Neural progenitor cell (in vitro differentiated cells): ENCODE measurements at regions not wholly inside any gene's neighbourhood (a gene's known extent, or its start where the extent isn't known, plus 50 kb on each side); places are given as distances from the start of the nearest gene placed in this dataset.
A peak's percentile ranks its signal among the peaks of the same experiment; 100 is the strongest.

Source experiments
- DNase-seq: peaks from one replicate; pipeline ENCODE4 v3.0.0-alpha.2; 2016; ENCODE audit warnings: low spot score
- H2AFZ ChIP-seq: fragments of 200-600 bp; sonication (generic); replicated peaks from 2 replicates; pipeline ENCODE4 v1.6.1; 2016; ENCODE audit warnings: antibody characterized with exemption
- H3F3A ChIP-seq: fragments of 200-600 bp; sonication (generic); 2 replicates; pipeline ENCODE4 v1.6.1; 2016; ENCODE audit warnings: antibody characterized with exemption, low read depth
- H3K27ac ChIP-seq: fragments of 200-600 bp; sonication (generic); 2 replicates; pipeline ENCODE4 v1.5.1; 2016; ENCODE audit warnings: mild to moderate bottlenecking
- H3K27me3 ChIP-seq: fragments of 200-600 bp; sonication (generic); 2 replicates; pipeline ENCODE4 v1.6.1; 2016; ENCODE audit warnings: mild to moderate bottlenecking, moderate library complexity
- H3K36me3 ChIP-seq: fragments of 200-600 bp; sonication (generic); 2 replicates; pipeline ENCODE4 v1.5.1; 2016
- H3K4me1 ChIP-seq: fragments of 200-600 bp; sonication (generic); 2 replicates; pipeline ENCODE4 v1.6.1; 2016; ENCODE audit warnings: mixed run types
- H3K4me2 ChIP-seq: fragments of 200-600 bp; sonication (generic); 2 replicates; pipeline ENCODE4 v1.6.1; 2016
- H3K4me3 ChIP-seq: fragments of 200-600 bp; sonication (generic); 2 replicates; pipeline ENCODE4 v1.5.1; 2016
- H3K79me2 ChIP-seq: fragments of 200-600 bp; sonication (generic); 2 replicates; pipeline ENCODE4 v1.6.1; 2016; ENCODE audit warnings: low read depth
- H3K9ac ChIP-seq: fragments of 200-600 bp; sonication (generic); 2 replicates; pipeline ENCODE4 v1.6.1; 2016
- H3K9me3 ChIP-seq: fragments of 200-600 bp; sonication (generic); 2 replicates; pipeline ENCODE4 v1.5.1; 2016; ENCODE audit warnings: low read depth
- H4K20me1 ChIP-seq: fragments of 200-600 bp; sonication (generic); 2 replicates; pipeline ENCODE4 v1.6.1; 2016; ENCODE audit warnings: low read depth
- H3K27ac Mint-ChIP-seq: 3 replicates; pipeline ENCODE4 v1.8.0; 2021; ENCODE audit warnings: mixed read lengths
- H3K27me3 Mint-ChIP-seq: 2 replicates; pipeline ENCODE4 v1.8.0; 2022; ENCODE audit warnings: low read depth, mild to moderate bottlenecking, inconsistent platforms, moderate library complexity, mixed read lengths; ENCODE audit not compliant: insufficient read depth
- H3K36me3 Mint-ChIP-seq: 3 replicates; pipeline ENCODE4 v1.8.0; 2021; ENCODE audit warnings: mixed read lengths
- H3K4me1 Mint-ChIP-seq: 3 replicates; pipeline ENCODE4 v1.8.0; 2021; ENCODE audit warnings: mixed read lengths
- H3K4me3 Mint-ChIP-seq: 3 replicates; pipeline ENCODE4 v1.8.0; 2021; ENCODE audit warnings: mild to moderate bottlenecking, moderate library complexity, mixed read lengths
- H3K9me3 Mint-ChIP-seq: 3 replicates; pipeline ENCODE4 v1.8.0; 2020; ENCODE audit warnings: mixed read lengths
- EZH2 ChIP-seq: fragments of 200-600 bp; sonication (generic); IDR thresholded peaks from 2 replicates; pipeline ENCODE4 v1.6.1; 2017; ENCODE audit warnings: antibody characterized with exemption, mild to moderate bottlenecking, moderate library complexity
- EZH2phosphoT487 ChIP-seq: fragments of 200-600 bp; sonication (generic); IDR thresholded peaks from 2 replicates; pipeline ENCODE4 v1.6.1; 2017; ENCODE audit warnings: antibody characterized with exemption
- TF ChIP-seq, protein P1 (sequence below): fragments of 200-600 bp; sonication (generic); IDR thresholded peaks from 2 replicates; pipeline ENCODE4 v1.5.1; 2017; ENCODE audit warnings: antibody characterized with exemption, mild to moderate bottlenecking

DNA sequence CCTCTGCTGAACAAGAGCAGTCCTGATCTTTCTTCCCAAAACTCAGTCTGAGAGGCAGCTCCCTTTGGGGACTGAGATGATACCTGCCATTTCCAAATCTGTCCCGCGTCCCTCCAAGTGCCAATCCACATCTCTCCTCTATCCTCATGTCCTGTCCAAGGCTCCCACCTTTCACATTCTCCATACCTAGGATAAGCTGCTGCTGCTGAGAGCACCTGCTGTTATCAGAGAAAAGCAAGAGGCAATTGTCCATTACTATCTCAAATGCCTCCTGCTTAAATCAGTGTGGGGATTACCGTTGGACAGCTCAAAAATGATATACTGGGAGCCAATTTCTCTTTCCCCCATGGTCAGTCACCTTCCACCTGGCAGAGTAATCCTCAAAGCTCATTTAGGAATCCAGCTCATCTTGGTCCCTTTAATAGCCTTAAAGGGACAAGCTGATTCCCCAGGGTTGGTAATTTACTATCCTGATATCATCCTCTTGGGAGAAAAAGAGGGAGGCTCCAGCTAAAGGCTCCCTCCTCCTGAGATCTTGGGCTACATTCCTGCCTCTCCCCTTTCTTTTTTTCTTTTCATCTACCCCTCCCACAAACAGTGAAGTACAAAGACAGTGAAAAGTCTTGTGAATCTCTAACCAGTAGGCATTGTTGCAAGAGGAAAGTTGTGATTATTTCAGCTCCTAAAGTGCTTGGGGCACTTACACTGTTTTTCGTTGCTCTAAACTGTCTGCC is 278.1 kb upstream of the CAMK1G start:
- H3K4me1 ChIP-seq, result peaks cover 14% of the 10 kb centered on the region
- H3K27ac ChIP-seq, result no peak overlapping the region
- DNase-seq, result peak; percentile 53

DNA sequence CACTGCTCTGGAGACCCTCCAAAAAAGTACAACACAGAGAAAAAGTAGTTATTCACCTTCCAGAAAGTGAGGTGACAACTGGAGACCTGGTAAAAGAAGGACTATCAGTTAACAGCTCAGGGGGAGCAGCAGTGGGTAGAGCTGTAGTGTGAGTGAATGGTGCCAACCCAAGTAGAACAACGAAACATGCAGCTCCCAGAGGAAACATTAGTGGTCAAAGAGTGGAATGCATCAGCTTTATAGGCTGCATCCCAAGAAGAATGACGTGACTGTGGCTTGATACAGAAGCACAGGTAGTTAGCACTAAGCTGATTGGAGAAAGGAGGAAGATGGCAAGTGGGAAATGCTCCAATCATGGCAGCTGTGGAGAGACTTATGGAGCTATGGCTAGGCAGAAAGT is 275.7 kb upstream of the CAMK1G start:
- no peak for DNase-seq
- H3K9me3 Mint-ChIP-seq, result no peaks in the 10 kb centered on the region
- Histone ChIP-seq H3K27ac (no peak overlapping the region), H3K4me3 (no peak overlapping the region), H2AFZ (no peak overlapping the region), H3K9me3 (no peaks in the 10 kb centered on the region), H4K20me1 (no peaks in the 10 kb centered on the region), H3F3A (peaks cover 14% of the 10 kb centered on the region), H3K27me3 (no peaks in the 10 kb centered on the region), H3K79me2 (no peaks in the 10 kb centered on the region), H3K9ac (no peak overlapping the region), H3K36me3 (no peaks in the 10 kb centered on the region), H3K4me1 (peaks cover 14% of the 10 kb centered on the region), H3K4me2 (no peak overlapping the region)
- H3K36me3 Mint-ChIP-seq, result no peaks in the 10 kb centered on the region
- TF ChIP-seq EZH2 (no peak), EZH2phosphoT487 (no peak)
- TF ChIP-seq, protein P1, sequence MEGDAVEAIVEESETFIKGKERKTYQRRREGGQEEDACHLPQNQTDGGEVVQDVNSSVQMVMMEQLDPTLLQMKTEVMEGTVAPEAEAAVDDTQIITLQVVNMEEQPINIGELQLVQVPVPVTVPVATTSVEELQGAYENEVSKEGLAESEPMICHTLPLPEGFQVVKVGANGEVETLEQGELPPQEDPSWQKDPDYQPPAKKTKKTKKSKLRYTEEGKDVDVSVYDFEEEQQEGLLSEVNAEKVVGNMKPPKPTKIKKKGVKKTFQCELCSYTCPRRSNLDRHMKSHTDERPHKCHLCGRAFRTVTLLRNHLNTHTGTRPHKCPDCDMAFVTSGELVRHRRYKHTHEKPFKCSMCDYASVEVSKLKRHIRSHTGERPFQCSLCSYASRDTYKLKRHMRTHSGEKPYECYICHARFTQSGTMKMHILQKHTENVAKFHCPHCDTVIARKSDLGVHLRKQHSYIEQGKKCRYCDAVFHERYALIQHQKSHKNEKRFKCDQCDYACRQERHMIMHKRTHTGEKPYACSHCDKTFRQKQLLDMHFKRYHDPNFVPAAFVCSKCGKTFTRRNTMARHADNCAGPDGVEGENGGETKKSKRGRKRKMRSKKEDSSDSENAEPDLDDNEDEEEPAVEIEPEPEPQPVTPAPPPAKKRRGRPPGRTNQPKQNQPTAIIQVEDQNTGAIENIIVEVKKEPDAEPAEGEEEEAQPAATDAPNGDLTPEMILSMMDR, result no peak
- H3K27me3 Mint-ChIP-seq, result no peaks in the 10 kb centered on the region
- no peak overlapping the region for H3K4me3 Mint-ChIP-seq
- peaks cover 9% of the 10 kb centered on the region for H3K4me1 Mint-ChIP-seq
- no peak overlapping the region for H3K27ac Mint-ChIP-seq

More for the DNA sequence above, 278.1 kb upstream of the CAMK1G start:
- Mint-ChIP-seq H3K4me1 (peaks cover 9% of the 10 kb centered on the region), H3K9me3 (no peaks in the 10 kb centered on the region), H3K27me3 (no peaks in the 10 kb centered on the region), H3K27ac (peak overlapping the region; percentile 2), H3K4me3 (no peak overlapping the region), H3K36me3 (no peaks in the 10 kb centered on the region)
- no peaks in the 10 kb centered on the region for H4K20me1 ChIP-seq
- no peak overlapping the region for H3K4me3 ChIP-seq
- H3K36me3 ChIP-seq, result no peaks in the 10 kb centered on the region
- H3K4me2 ChIP-seq, result peak overlapping the region; percentile 48
- H3K9ac ChIP-seq, result no peak overlapping the region
- no peaks in the 10 kb centered on the region for H3K79me2 ChIP-seq
- no peak overlapping the region for H2AFZ ChIP-seq
- peaks cover 14% of the 10 kb centered on the region for H3F3A ChIP-seq
- TF ChIP-seq, protein P1, result no peak
- TF ChIP-seq EZH2 (no peak), EZH2phosphoT487 (no peak)
- no peaks in the 10 kb centered on the region for H3K27me3 ChIP-seq
- H3K9me3 ChIP-seq, result no peaks in the 10 kb centered on the region

DNA sequence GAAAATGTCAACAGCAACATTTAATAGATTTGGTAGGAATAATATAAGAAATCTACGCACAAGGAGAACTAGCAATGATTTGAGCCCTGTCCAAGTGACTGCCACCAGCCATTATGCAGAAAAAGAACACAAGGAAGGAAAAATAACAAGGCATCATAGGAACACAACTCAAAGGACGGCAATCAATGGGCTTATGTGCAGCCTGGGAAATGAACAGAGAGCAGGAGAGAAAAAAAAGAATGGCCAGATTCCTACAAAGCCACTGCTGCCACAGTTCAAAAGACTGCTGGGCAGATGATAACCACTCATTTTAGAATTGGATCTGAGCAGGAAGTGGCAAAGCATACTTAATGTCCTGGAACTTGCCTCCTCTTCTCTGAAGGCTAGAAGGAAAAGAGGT is 274.3 kb upstream of the CAMK1G start:
- Mint-ChIP-seq H3K27me3 (no peaks in the 10 kb centered on the region), H3K4me1 (peaks cover 9% of the 10 kb centered on the region), H3K9me3 (no peaks in the 10 kb centered on the region), H3K4me3 (no peak overlapping the region), H3K27ac (no peak overlapping the region), H3K36me3 (no peaks in the 10 kb centered on the region)
- no peak overlapping the region for H2AFZ ChIP-seq
- no peak overlapping the region for H3K9ac ChIP-seq
- H3K9me3 ChIP-seq, result no peaks in the 10 kb centered on the region
- no peak overlapping the region for H3K27ac ChIP-seq
- TF ChIP-seq, protein P1, result no peak
- TF ChIP-seq EZH2 (no peak), EZH2phosphoT487 (no peak)
- H3K36me3 ChIP-seq, result no peaks in the 10 kb centered on the region
- no peaks in the 10 kb centered on the region for H3K79me2 ChIP-seq
- H3K4me2 ChIP-seq, result no peak overlapping the region
- H4K20me1 ChIP-seq, result no peaks in the 10 kb centered on the region
- peaks cover 14% of the 10 kb centered on the region for H3F3A ChIP-seq
- no peak for DNase-seq
- peaks cover 14% of the 10 kb centered on the region for H3K4me1 ChIP-seq
- H3K27me3 ChIP-seq, result no peaks in the 10 kb centered on the region
- no peak overlapping the region for H3K4me3 ChIP-seq
